ENCODE measurements at regions not wholly inside any gene's neighbourhood (a gene's known extent, or its start where the extent isn't known, plus 50 kb on each side); places are given as distances from the start of the nearest gene placed in this dataset.

- DNase-seq, result no peak
Measured at GRCh38 chr10:89829262-89829886, 128.0 kb downstream of the KIF20B start.

- DNase-seq, result peak in 3 of 4 experiments; percentile 24 to 59 (median 28)
Measured at GRCh38 chr10:89829887-89830269, 128.5 kb downstream of the KIF20B start.

GRCh38 chr10:89830624-89831023 is 129.2 kb downstream of the KIF20B start:
- DNase-seq, result no peak

GRCh38 chr10:89836840-89837164 is 135.4 kb downstream of the KIF20B start:
- no peak for DNase-seq

GRCh38 chr10:89837165-89838043 is 136.0 kb downstream of the KIF20B start:
- DNase-seq, result peak; percentile 25 to 60 (median 45)

GRCh38 chr10:89838044-89838615 is 136.7 kb downstream of the KIF20B start:
- DNase-seq, result peak in 2 of 4 experiments; percentile 12 to 16

GRCh38 chr10:89845541-89846280 is 144.3 kb downstream of the KIF20B start:
- no peak for DNase-seq

- no peak for DNase-seq
Measured at GRCh38 chr10:89846281-89846630, 144.9 kb downstream of the KIF20B start.

- no peak for DNase-seq
Measured at GRCh38 chr10:89846786-89847185, 145.4 kb downstream of the KIF20B start.

- DNase-seq, result no peak
Measured at GRCh38 chr10:89852872-89853271, 151.5 kb downstream of the KIF20B start.

- DNase-seq, result no peak
Measured at GRCh38 chr10:89853781-89854191, 152.4 kb downstream of the KIF20B start.

- DNase-seq, result no peak
Measured at GRCh38 chr10:89857431-89858042, 156.1 kb downstream of the KIF20B start.

- no peak for DNase-seq
Measured at GRCh38 chr10:89861199-89861573, 159.8 kb downstream of the KIF20B start.

GRCh38 chr10:89861584-89862301 is 160.4 kb downstream of the KIF20B start:
- DNase-seq, result peak in 3 of 4 experiments; percentile 34 to 63 (median 53)

- peak in 3 of 4 experiments; percentile 5 to 49 (median 41) for DNase-seq
Measured at GRCh38 chr10:89867964-89868363, 166.6 kb downstream of the KIF20B start.

GRCh38 chr10:89869180-89869579 is 167.8 kb downstream of the KIF20B start:
- DNase-seq, result peak in 1 of 4 experiments; percentile 36

GRCh38 chr10:89869592-89870156 is 168.3 kb downstream of the KIF20B start:
- no peak for DNase-seq

- DNase-seq, result no peak
Measured at GRCh38 chr10:89870936-89871335, 169.5 kb downstream of the KIF20B start.

- DNase-seq, result no peak
Measured at GRCh38 chr10:89873055-89873454, 171.7 kb downstream of the KIF20B start.

GRCh38 chr10:89875557-89875956 is 174.2 kb downstream of the KIF20B start:
- DNase-seq, result no peak

- DNase-seq, result no peak
Measured at GRCh38 chr10:89879121-89879520, 177.7 kb downstream of the KIF20B start.

- no peak for DNase-seq
Measured at GRCh38 chr10:89887406-89887805, 186.0 kb downstream of the KIF20B start.
